ENCODE measurements at regions not wholly inside any gene's neighbourhood (a gene's known extent, or its start where the extent isn't known, plus 50 kb on each side); places are given as distances from the start of the nearest gene placed in this dataset.

- TF ChIP-seq, protein P1, sequence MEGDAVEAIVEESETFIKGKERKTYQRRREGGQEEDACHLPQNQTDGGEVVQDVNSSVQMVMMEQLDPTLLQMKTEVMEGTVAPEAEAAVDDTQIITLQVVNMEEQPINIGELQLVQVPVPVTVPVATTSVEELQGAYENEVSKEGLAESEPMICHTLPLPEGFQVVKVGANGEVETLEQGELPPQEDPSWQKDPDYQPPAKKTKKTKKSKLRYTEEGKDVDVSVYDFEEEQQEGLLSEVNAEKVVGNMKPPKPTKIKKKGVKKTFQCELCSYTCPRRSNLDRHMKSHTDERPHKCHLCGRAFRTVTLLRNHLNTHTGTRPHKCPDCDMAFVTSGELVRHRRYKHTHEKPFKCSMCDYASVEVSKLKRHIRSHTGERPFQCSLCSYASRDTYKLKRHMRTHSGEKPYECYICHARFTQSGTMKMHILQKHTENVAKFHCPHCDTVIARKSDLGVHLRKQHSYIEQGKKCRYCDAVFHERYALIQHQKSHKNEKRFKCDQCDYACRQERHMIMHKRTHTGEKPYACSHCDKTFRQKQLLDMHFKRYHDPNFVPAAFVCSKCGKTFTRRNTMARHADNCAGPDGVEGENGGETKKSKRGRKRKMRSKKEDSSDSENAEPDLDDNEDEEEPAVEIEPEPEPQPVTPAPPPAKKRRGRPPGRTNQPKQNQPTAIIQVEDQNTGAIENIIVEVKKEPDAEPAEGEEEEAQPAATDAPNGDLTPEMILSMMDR (IDR thresholded peaks at IDR 0.05), result no peak
- TF ChIP-seq POLR2AphosphoS5 (IDR thresholded peaks at IDR 0.05), result no peak
- no peak for TF ChIP-seq EP300 (IDR thresholded peaks at IDR 0.05)
- no peak for TF ChIP-seq POLR2A (IDR thresholded peaks at IDR 0.05)
Observed at GRCh38 chr18:41732356-41732755, 222.7 kb upstream of the PIK3C3 start.
